Hepatocyte (in vitro differentiated cells): ENCODE measurements at regions not wholly inside any gene's neighbourhood (a gene's known extent, or its start where the extent isn't known, plus 50 kb on each side); places are given as distances from the start of the nearest gene placed in this dataset.
"Not testable (repeated sequence)": the region's sequence is repeated elsewhere in the genome, so short reads cannot be mapped to it uniquely, and the experiment has no call there.

ENCODE experiments used
- CTCF ChIP-seq: fragments of 200-600 bp; sonication (generic); IDR thresholded peaks from 2 replicates; pipeline ENCODE4 v1.5.1; 2016; ENCODE audit warnings: antibody characterized with exemption, mild to moderate bottlenecking; ENCODE audit not compliant: poor library complexity
- EZH2phosphoT487 ChIP-seq: fragments of 200-600 bp; sonication (generic); IDR thresholded peaks from one replicate; pipeline ENCODE4 v1.6.1; 2018; ENCODE audit warnings: antibody characterized with exemption, mild to moderate bottlenecking, low read depth, moderate library complexity; ENCODE audit not compliant: unreplicated experiment, severe bottlenecking

GRCh38 chr14:19487265-19487664 lies 53.1 kb upstream of the POTEG start:
- not testable (repeated sequence) for TF ChIP-seq EZH2phosphoT487, CTCF
